ENCODE measurements at regions not wholly inside any gene's neighbourhood (a gene's known extent, or its start where the extent isn't known, plus 50 kb on each side); places are given as distances from the start of the nearest gene placed in this dataset.

GRCh38 chr9:86643946-86644674, 289.9 kb upstream of the TUT7 start:
- H3K9me3 ChIP-seq (ENCODE audit: low read length), result no peaks in the 10 kb centered on the region
- ChIA-PET POLR2A (no interaction called here), CTCF (ENCODE audit: low intra/inter-chr PET ratio, low total read pairs) (no interaction called here)
- no peak overlapping the region for H3K4me3 ChIP-seq (replicated peaks in 1 of 3; ENCODE audit: insufficient read depth in 1 of 3, low read depth in 2 of 3, low read length in 3 of 3)
- in situ Hi-C loops (cut with HindIII; ENCODE audit: extremely low pct_ligation_motif_present, low pct_unique_long_range_greater_than_20kb) (no loop called here), intact Hi-C loops (cut with micrococcal nuclease; ENCODE audit: unreplicated experiment) (no loop called here)
- H3K79me2 ChIP-seq (ENCODE audit: insufficient read depth, low read length), result no peaks in the 10 kb centered on the region
- TF ChIP-seq ZNF672 (CRISPR knock-in tag; IDR thresholded peaks at IDR 0.05) (no peak), TCF7 (IDR thresholded peaks at IDR 0.05; ENCODE audit: low read depth) (no peak), MXD4 (CRISPR knock-in tag; IDR thresholded peaks at IDR 0.05) (no peak), TBX3 (IDR thresholded peaks at IDR 0.05; ENCODE audit: borderline replicate concordance) (no peak), POLR2A (IDR thresholded peaks at IDR 0.05; ENCODE audit: insufficient read depth in 1 of 2, low read depth in 2 of 2, low read length in 2 of 2) (no peak), RNF2 (conservative IDR thresholded peaks at IDR 0.05; ENCODE audit: low read depth) (no peak), REXO4 (CRISPR knock-in tag; IDR thresholded peaks at IDR 0.05; ENCODE audit: borderline replicate concordance) (no peak), NFKB2 (CRISPR knock-in tag; IDR thresholded peaks at IDR 0.05; ENCODE audit: borderline replicate concordance) (no peak), CEBPG (CRISPR knock-in tag; IDR thresholded peaks at IDR 0.05) (no peak), GFI1 (CRISPR knock-in tag; IDR thresholded peaks at IDR 0.05; ENCODE audit: borderline replicate concordance) (no peak), ZNF792 (CRISPR knock-in tag; IDR thresholded peaks at IDR 0.05) (no peak), RARG (CRISPR knock-in tag; IDR thresholded peaks at IDR 0.05; ENCODE audit: low read depth) (no peak), ZNF619 (CRISPR knock-in tag; IDR thresholded peaks at IDR 0.05) (no peak), LCORL (IDR thresholded peaks at IDR 0.05) (no peak), LCORL (CRISPR knock-in tag; IDR thresholded peaks at IDR 0.05) (no peak), ATF7-NPFF (CRISPR knock-in tag; IDR thresholded peaks at IDR 0.05; ENCODE audit: low read depth) (no peak), FLYWCH1 (CRISPR knock-in tag; IDR thresholded peaks at IDR 0.05) (no peak), ZNF780A (CRISPR knock-in tag; IDR thresholded peaks at IDR 0.05) (no peak), HNRNPUL1 (IDR thresholded peaks at IDR 0.05; ENCODE audit: low read depth, low read length) (no peak), TARDBP (CRISPR knock-in tag; IDR thresholded peaks at IDR 0.05) (no peak), ZIK1 (CRISPR knock-in tag; IDR thresholded peaks at IDR 0.05; ENCODE audit: borderline replicate concordance, low read depth) (no peak)
- H3K4me2 ChIP-seq (ENCODE audit: low read depth, low read length), result no peak overlapping the region
- no peaks in the 10 kb centered on the region for H4K20me1 ChIP-seq (ENCODE audit: insufficient read depth, low read length)
- H2AFZ ChIP-seq (ENCODE audit: low read length), result no peak overlapping the region
- H3K27ac ChIP-seq (ENCODE audit: extremely low read length, insufficient read depth, low read length), result no peak overlapping the region
- no peak for FAIRE-seq
- H3K4me1 ChIP-seq (ENCODE audit: insufficient read depth, low read length), result no peaks in the 10 kb centered on the region
- BruUV-seq (replicated peaks), result no TSS peak
- DNase-seq (ENCODE audit: low spot score), result no peak
- H3K9ac ChIP-seq (ENCODE audit: insufficient read depth, low read depth, low read length), result no peak overlapping the region
- ATAC-seq, result no peak
- H3K27me3 ChIP-seq (ENCODE audit: control insufficient read depth in 1 of 2, insufficient read depth in 2 of 2, low read length in 2 of 2), result no peaks in the 10 kb centered on the region; a peak in 1 of 5 replicates
- WGBS (ENCODE audit: low lambda C conversion rate), result 16% methylated on average over 6 of the region's 7 CpGs
- H3K36me3 ChIP-seq (replicated peaks in 1 of 2; ENCODE audit: control insufficient read depth in 1 of 2, insufficient read depth in 2 of 2, low read length in 2 of 2), result no peaks in the 10 kb centered on the region

Measured in HepG2 (cell line).